Mesenchymal stem cell (in vitro differentiated cells and primary cell): ENCODE measurements at regions not wholly inside any gene's neighbourhood (a gene's known extent, or its start where the extent isn't known, plus 50 kb on each side); places are given as distances from the start of the nearest gene placed in this dataset.

Experiments
- DNase-seq: peaks from one replicate; pipeline ENCODE4 v3.0.0-alpha.2; 2013
- H2AFZ ChIP-seq: one replicate; pipeline ENCODE4 v1.6.1; 2013; ENCODE audit warnings: low read depth, mild to moderate bottlenecking, control low read depth, inconsistent platforms, low read length, moderate library complexity
- H2AK5ac ChIP-seq: 2 replicates; pipeline ENCODE4 v1.6.1; 2013; ENCODE audit warnings: low read length, moderate library complexity, mild to moderate bottlenecking, inconsistent platforms; ENCODE audit not compliant: severe bottlenecking
- H2BK120ac ChIP-seq: one replicate; pipeline ENCODE4 v1.6.1; 2013; ENCODE audit warnings: low read depth, mild to moderate bottlenecking, inconsistent platforms, low read length, moderate library complexity
- H2BK12ac ChIP-seq, 2 experiments: one replicate each; pipeline ENCODE4 v1.6.1; 2013; ENCODE audit warnings: inconsistent platforms in 2 of 2, low read length in 2 of 2, mild to moderate bottlenecking in 2 of 2, moderate library complexity in 2 of 2, control low read depth in 1 of 2
- H2BK15ac ChIP-seq: one replicate; pipeline ENCODE4 v1.6.1; 2013; ENCODE audit warnings: mild to moderate bottlenecking, low read depth, inconsistent platforms; ENCODE audit not compliant: poor library complexity, severe bottlenecking
- H2BK5ac ChIP-seq: 2 replicates; pipeline ENCODE4 v1.6.1; 2013; ENCODE audit warnings: low read depth, mild to moderate bottlenecking, low read length, control low read depth, inconsistent platforms; ENCODE audit not compliant: poor library complexity, severe bottlenecking
- H3K14ac ChIP-seq, 2 experiments: one replicate each; pipeline ENCODE4 v1.6.1; 2013; ENCODE audit warnings: inconsistent platforms in 2 of 2, low read length in 2 of 2, control low read depth in 1 of 2, mild to moderate bottlenecking in 1 of 2, moderate library complexity in 1 of 2
- H3K18ac ChIP-seq, 2 experiments: one replicate each; pipeline ENCODE4 v1.6.1; 2013; ENCODE audit warnings: inconsistent platforms in 2 of 2, low read length in 2 of 2, control low read depth in 1 of 2, low read depth in 1 of 2, mild to moderate bottlenecking in 1 of 2
- H3K23ac ChIP-seq, 2 experiments: one replicate each; pipeline ENCODE4 v1.6.1; 2013; ENCODE audit warnings: inconsistent platforms in 2 of 2, low read length in 2 of 2, mild to moderate bottlenecking in 2 of 2, moderate library complexity in 2 of 2, control low read depth in 1 of 2
- H3K27ac ChIP-seq: 2 replicates; pipeline ENCODE4 v1.5.1; 2013; ENCODE audit warnings: mild to moderate bottlenecking, moderate library complexity, low read length, control low read depth, inconsistent platforms; ENCODE audit not compliant: poor library complexity, severe bottlenecking
- H3K27me3 ChIP-seq, 2 experiments: 2 replicates each; pipeline versions ENCODE4 v1.6.1 to v1.7.0; 2013; ENCODE audit warnings: low read length in 2 of 2, mild to moderate bottlenecking in 2 of 2, moderate library complexity in 2 of 2, control low read depth in 1 of 2, inconsistent platforms in 1 of 2; ENCODE audit not compliant: control insufficient read depth in 1 of 2, insufficient read depth in 1 of 2
- H3K36me3 ChIP-seq, 2 experiments: 2 replicates each; pipeline versions ENCODE4 v1.6.1 to v1.7.0; 2013; ENCODE audit warnings: low read length in 2 of 2, control low read depth in 1 of 2, inconsistent platforms in 1 of 2, low read depth in 1 of 2, mild to moderate bottlenecking in 1 of 2; ENCODE audit not compliant: insufficient read depth in 2 of 2, control insufficient read depth in 1 of 2
- H3K4ac ChIP-seq, 2 experiments: one replicate each; pipeline ENCODE4 v1.6.1; 2013; ENCODE audit warnings: inconsistent platforms in 2 of 2, low read length in 2 of 2, mild to moderate bottlenecking in 2 of 2, moderate library complexity in 2 of 2, control low read depth in 1 of 2, low read depth in 1 of 2
- H3K4me1 ChIP-seq: 2 replicates; pipeline ENCODE4 v1.6.1; 2013; ENCODE audit warnings: low read depth, low read length, control low read depth; ENCODE audit not compliant: control insufficient read depth, insufficient read depth
- H3K4me2 ChIP-seq: 2 replicates; pipeline ENCODE4 v1.6.1; 2013; ENCODE audit warnings: low read length, mild to moderate bottlenecking, inconsistent platforms; ENCODE audit not compliant: poor library complexity, severe bottlenecking
- H3K4me3 ChIP-seq, 2 experiments: 2 replicates each; pipeline versions ENCODE4 v1.5.1 to v1.7.0; 2013; ENCODE audit warnings: low read length in 2 of 2, mild to moderate bottlenecking in 2 of 2, control low read depth in 1 of 2, low read depth in 1 of 2; ENCODE audit not compliant: insufficient read depth in 1 of 2
- H3K79me1 ChIP-seq: replicated peaks from 2 replicates; pipeline ENCODE4 v1.6.1; 2013; ENCODE audit warnings: mild to moderate bottlenecking, control low read depth, low read length, inconsistent platforms; ENCODE audit not compliant: poor library complexity, severe bottlenecking
- H3K9ac ChIP-seq: 2 replicates; pipeline ENCODE4 v1.7.0; 2013; ENCODE audit warnings: mild to moderate bottlenecking, low read length, moderate library complexity
- H3K9me3 ChIP-seq: 2 replicates; pipeline ENCODE4 v1.7.0; 2013; ENCODE audit warnings: mild to moderate bottlenecking, low read length; ENCODE audit not compliant: control insufficient read depth
- H4K8ac ChIP-seq: one replicate; pipeline ENCODE4 v1.6.1; 2013; ENCODE audit warnings: inconsistent platforms, mild to moderate bottlenecking, low read length, moderate library complexity
- H4K91ac ChIP-seq: one replicate; pipeline ENCODE4 v1.6.1; 2013; ENCODE audit warnings: mild to moderate bottlenecking, low read length, inconsistent platforms
- WGBS: methylation state at CpG from one replicate; pipeline ENCODE4 v1.1.7; 2013; ENCODE audit warnings: mixed read lengths; 5-methylcytosine and 5-hydroxymethylcytosine counted together

- Histone ChIP-seq H2BK120ac (no peak overlapping the region), H4K8ac (no peak overlapping the region), H3K9me3 (no peaks in the 10 kb centered on the region), H2AFZ (no peak overlapping the region), H3K9ac (no peak overlapping the region), H3K36me3 (no peaks in the 10 kb centered on the region), H3K4ac (no peak overlapping the region), H3K18ac (no peak overlapping the region), H2AK5ac (no peak overlapping the region), H3K4me2 (no peak overlapping the region), H2BK15ac (no peak overlapping the region), H3K4me3 (no peak overlapping the region), H3K4me1 (no peaks in the 10 kb centered on the region), H4K91ac (no peak overlapping the region), H3K14ac (no peak overlapping the region), H3K27me3 (peaks cover 3 to 6% of the 10 kb centered on the region in 2 experiments), H2BK12ac (no peak overlapping the region), H3K27ac (no peak overlapping the region), H2BK5ac (no peak overlapping the region), H3K79me1 (no peaks in the 10 kb centered on the region), H3K23ac (no peak overlapping the region)
- DNase-seq, result no peak
- no CpG with 5 or more reads among the region's 1 CpG for WGBS
These were observed 150.9 kb upstream of the FAM241A start for GRCh38 chr4:111994392-111994791.

- H3K4me2 ChIP-seq, result no peak overlapping the region
- H2BK15ac ChIP-seq, result no peak overlapping the region
- no peak overlapping the region for H3K4me3 ChIP-seq
- no peak overlapping the region for H3K27ac ChIP-seq
- H3K4me1 ChIP-seq, result no peaks in the 10 kb centered on the region
- H3K23ac ChIP-seq, result no peak overlapping the region
- H3K4ac ChIP-seq, result no peak overlapping the region
- H3K14ac ChIP-seq, result no peak overlapping the region
- no peak overlapping the region for H3K18ac ChIP-seq
- H2AFZ ChIP-seq, result no peak overlapping the region
- peaks cover 3 to 6% of the 10 kb centered on the region in 2 experiments for H3K27me3 ChIP-seq
- H3K9ac ChIP-seq, result no peak overlapping the region
- no peak overlapping the region for H2AK5ac ChIP-seq
- no peak overlapping the region for H4K8ac ChIP-seq
- no peak overlapping the region for H2BK12ac ChIP-seq
- 95% methylated on average over 4 of the region's 4 CpGs for WGBS
- H3K9me3 ChIP-seq, result no peaks in the 10 kb centered on the region
- no peak for DNase-seq
- no peaks in the 10 kb centered on the region for H3K79me1 ChIP-seq
- H4K91ac ChIP-seq, result no peak overlapping the region
- H3K36me3 ChIP-seq, result no peaks in the 10 kb centered on the region
- H2BK5ac ChIP-seq, result no peak overlapping the region
- H2BK120ac ChIP-seq, result no peak overlapping the region
These were observed 147.5 kb upstream of the FAM241A start for GRCh38 chr4:111997785-111998184.

- H3K14ac ChIP-seq, result no peak overlapping the region
- H3K23ac ChIP-seq, result no peak overlapping the region
- no peak overlapping the region for H2AK5ac ChIP-seq
- no peak overlapping the region for H3K4me3 ChIP-seq
- H3K4ac ChIP-seq, result no peak overlapping the region
- H3K79me1 ChIP-seq, result no peaks in the 10 kb centered on the region
- H3K9me3 ChIP-seq, result no peaks in the 10 kb centered on the region
- H4K8ac ChIP-seq, result no peak overlapping the region
- H3K4me2 ChIP-seq, result no peak overlapping the region
- H2AFZ ChIP-seq, result no peak overlapping the region
- no CpG with 5 or more reads among the region's 3 CpGs for WGBS
- H3K27ac ChIP-seq, result no peak overlapping the region
- H2BK5ac ChIP-seq, result no peak overlapping the region
- no peak for DNase-seq
- no peak overlapping the region for H3K18ac ChIP-seq
- H4K91ac ChIP-seq, result no peak overlapping the region
- H2BK120ac ChIP-seq, result no peak overlapping the region
- peaks cover 3 to 6% of the 10 kb centered on the region in 2 experiments for H3K27me3 ChIP-seq
- H3K9ac ChIP-seq, result no peak overlapping the region
- H2BK12ac ChIP-seq, result no peak overlapping the region
- peaks cover 2% of the 10 kb centered on the region for H3K4me1 ChIP-seq
- H2BK15ac ChIP-seq, result no peak overlapping the region
- no peaks in the 10 kb centered on the region for H3K36me3 ChIP-seq
These were observed 145.5 kb upstream of the FAM241A start for GRCh38 chr4:111999801-112000200.

GRCh38 chr4:112001041-112001440 lies 144.2 kb upstream of the FAM241A start:
- Histone ChIP-seq H3K4me1 (peaks cover 2% of the 10 kb centered on the region), H2AFZ (no peak overlapping the region), H2BK120ac (no peak overlapping the region), H3K18ac (no peak overlapping the region), H3K27ac (no peak overlapping the region), H3K4me3 (no peak overlapping the region), H2BK12ac (no peak overlapping the region), H4K8ac (no peak overlapping the region), H3K27me3 (peaks cover 3 to 6% of the 10 kb centered on the region in 2 experiments), H3K23ac (no peak overlapping the region), H3K4me2 (no peak overlapping the region), H2BK5ac (no peak overlapping the region), H2AK5ac (no peak overlapping the region), H3K4ac (no peak overlapping the region), H3K9me3 (no peaks in the 10 kb centered on the region), H3K79me1 (no peaks in the 10 kb centered on the region), H3K9ac (no peak overlapping the region), H4K91ac (no peak overlapping the region), H3K14ac (no peak overlapping the region), H2BK15ac (no peak overlapping the region), H3K36me3 (no peaks in the 10 kb centered on the region)
- 100% methylated on average over 1 of the region's 1 CpG for WGBS
- DNase-seq, result no peak
